ENCODE measurements at regions not wholly inside any gene's neighbourhood (a gene's known extent, or its start where the extent isn't known, plus 50 kb on each side); places are given as distances from the start of the nearest gene placed in this dataset.
"Not testable (repeated sequence)": the region's sequence is repeated elsewhere in the genome, so short reads cannot be mapped to it uniquely, and the experiment has no call there.

DNA sequence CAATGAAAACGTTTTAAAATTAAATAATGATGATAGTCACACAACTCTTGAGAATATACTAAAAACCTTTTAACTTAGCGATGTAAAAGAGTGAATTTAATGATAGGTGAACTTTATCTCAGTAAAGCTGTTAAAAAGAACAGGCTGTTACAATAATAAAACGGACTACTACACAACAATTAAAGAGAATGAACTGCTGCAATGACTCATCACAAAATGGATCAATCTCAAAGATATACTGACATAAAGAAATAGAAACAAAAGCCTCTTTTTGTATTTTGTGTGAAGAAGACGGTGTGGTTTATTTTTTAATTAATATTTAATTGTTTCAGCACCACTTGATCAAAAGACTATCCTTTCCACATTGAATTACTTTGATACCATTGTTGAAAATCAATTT lies 352.4 kb upstream of the GJE1 start:
- DNase-seq (ENCODE audit: low spot score): no peak

DNA sequence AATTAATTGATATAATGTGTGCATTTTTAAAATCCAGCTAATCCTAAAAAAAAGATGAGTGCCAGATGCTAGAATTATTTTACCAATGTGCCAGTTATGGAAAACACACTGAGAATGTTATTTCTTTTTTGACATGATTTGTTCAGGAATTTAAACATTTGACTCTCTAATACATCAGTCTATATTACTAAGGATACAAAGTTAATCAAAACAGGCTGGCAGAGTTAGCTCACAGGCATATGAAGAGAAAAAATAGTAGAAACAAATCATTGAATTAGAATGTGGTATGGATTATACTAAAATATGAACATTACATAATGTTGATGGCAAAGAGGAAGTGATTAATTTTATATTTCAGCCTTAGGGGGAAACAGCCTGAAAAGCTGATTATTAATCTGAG lies 368.3 kb upstream of the GJE1 start:
- intact Hi-C loops (cut with micrococcal nuclease): no loop called here
- Mint-ChIP-seq H3K4me3 (no peak overlapping the region), H3K36me3 (ENCODE audit: low read depth) (no peaks in the 10 kb centered on the region), H3K9me3 (no peaks in the 10 kb centered on the region), H3K27ac (no peak overlapping the region), H3K4me1 (ENCODE audit: low read depth) (no peaks in the 10 kb centered on the region), H3K27me3 (ENCODE audit: insufficient read depth) (no peaks in the 10 kb centered on the region)
- DNase-seq (ENCODE audit: low spot score): no peak

More for the DNA sequence above, 352.4 kb upstream of the GJE1 start:
- Mint-ChIP-seq H3K36me3 (ENCODE audit: low read depth) (no peaks in the 10 kb centered on the region), H3K9me3 (no peaks in the 10 kb centered on the region), H3K27ac (no peak overlapping the region), H3K4me3 (no peak overlapping the region), H3K27me3 (ENCODE audit: insufficient read depth) (no peaks in the 10 kb centered on the region), H3K4me1 (ENCODE audit: low read depth) (no peaks in the 10 kb centered on the region)
- intact Hi-C loops (cut with micrococcal nuclease): no loop called here

DNA sequence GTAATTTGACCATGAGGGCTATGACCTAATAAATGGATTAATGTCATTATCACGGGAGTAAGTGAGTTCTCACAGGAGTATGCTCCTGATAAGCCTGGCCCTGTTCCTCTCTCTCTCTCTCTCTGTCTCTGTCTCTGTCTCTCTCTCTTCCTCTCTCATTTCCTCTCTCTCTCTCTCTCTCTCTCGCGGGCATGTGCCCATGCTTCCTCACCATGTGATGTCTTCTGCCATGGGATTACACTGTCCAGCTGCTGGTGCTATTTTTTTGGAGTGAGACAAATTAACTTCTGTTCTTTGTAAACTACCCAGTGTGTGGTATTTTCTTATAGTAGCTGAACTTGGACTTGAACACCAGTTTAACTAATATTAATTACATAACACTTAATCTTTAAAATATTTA lies 374.3 kb upstream of the GJE1 start:
- no peaks in the 10 kb centered on the region for H3K27me3 Mint-ChIP-seq (ENCODE audit: insufficient read depth)
- no peak overlapping the region for H3K4me3 Mint-ChIP-seq
- peaks cover 2% of the 10 kb centered on the region for H3K9me3 Mint-ChIP-seq
- intact Hi-C loops (cut with micrococcal nuclease): no loop called here
- no peak overlapping the region for H3K27ac Mint-ChIP-seq
- H3K36me3 Mint-ChIP-seq (ENCODE audit: low read depth): no peaks in the 10 kb centered on the region
- no peaks in the 10 kb centered on the region for H3K4me1 Mint-ChIP-seq (ENCODE audit: low read depth)
- DNase-seq (ENCODE audit: low spot score): no peak

DNA sequence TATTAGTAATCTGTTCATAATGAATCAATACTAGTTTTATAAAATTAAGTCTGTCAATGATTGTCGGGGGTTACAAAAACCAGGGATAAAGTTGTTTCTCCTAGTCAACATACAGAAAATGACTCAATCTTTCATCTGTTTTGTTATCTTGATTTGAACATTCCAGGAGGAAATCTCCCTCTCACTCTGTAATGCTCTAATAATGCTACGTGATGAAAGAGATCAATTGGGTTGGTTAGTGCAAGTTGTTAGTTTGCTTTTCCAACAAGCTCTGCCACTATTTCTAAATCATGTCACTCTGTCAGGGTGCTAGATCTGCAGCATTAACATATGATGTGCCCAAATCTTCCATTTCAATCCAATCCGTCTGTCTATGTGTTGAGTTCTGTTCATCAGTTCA lies 379.5 kb upstream of the GJE1 start:
- Mint-ChIP-seq H3K27me3 (ENCODE audit: insufficient read depth) (no peaks in the 10 kb centered on the region), H3K27ac (no peak overlapping the region), H3K4me1 (ENCODE audit: low read depth) (no peaks in the 10 kb centered on the region), H3K9me3 (peaks cover 3% of the 10 kb centered on the region), H3K4me3 (no peak overlapping the region), H3K36me3 (ENCODE audit: low read depth) (no peaks in the 10 kb centered on the region)
- intact Hi-C loops (cut with micrococcal nuclease): no loop called here
- no peak for DNase-seq (ENCODE audit: low spot score)

DNA sequence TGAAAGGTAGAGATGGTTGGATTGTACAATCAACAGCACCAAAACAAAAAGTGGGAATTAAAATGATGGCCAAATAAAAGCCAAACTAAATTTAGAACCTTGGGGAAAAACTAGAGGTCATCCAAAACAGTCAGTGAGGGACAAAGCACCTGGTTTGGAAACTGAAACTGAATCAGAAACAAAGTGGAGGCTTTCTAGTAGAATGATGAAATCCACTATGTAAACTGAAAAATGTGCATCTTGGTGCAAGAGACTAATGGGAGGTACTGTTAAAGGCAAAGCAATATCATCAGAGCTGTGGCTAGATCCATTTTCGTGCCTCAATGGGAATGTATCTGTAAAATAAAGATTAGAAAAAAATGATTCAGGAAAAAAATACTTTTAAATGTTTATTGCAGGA lies 380.0 kb upstream of the GJE1 start:
- Mint-ChIP-seq H3K4me1 (ENCODE audit: low read depth) (no peaks in the 10 kb centered on the region), H3K27me3 (ENCODE audit: insufficient read depth) (no peaks in the 10 kb centered on the region), H3K4me3 (no peak overlapping the region), H3K36me3 (ENCODE audit: low read depth) (no peaks in the 10 kb centered on the region), H3K27ac (no peak overlapping the region), H3K9me3 (peaks cover 3% of the 10 kb centered on the region)
- intact Hi-C loops (cut with micrococcal nuclease): no loop called here
- no peak for DNase-seq (ENCODE audit: low spot score)

DNA sequence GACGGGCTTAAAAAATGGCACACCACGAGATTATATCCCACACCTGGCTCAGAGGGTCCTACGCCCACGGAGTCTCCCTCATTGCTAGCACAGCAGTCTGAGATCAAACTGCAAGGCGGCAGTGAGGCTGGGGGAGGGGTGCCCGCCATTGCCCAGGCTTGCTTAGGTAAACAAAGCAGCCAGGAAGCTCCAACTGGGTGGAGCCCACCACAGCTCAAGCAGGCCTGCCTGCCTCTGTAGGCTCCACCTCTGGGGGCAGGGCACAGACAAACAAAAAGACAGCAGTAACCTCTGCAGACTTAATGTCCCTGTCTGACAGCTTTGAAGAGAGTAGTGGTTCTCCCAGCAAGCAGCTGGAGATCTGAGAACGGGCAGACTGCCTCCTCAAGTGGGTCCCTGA lies 386.4 kb upstream of the GJE1 start:
- H3K4me1 Mint-ChIP-seq (ENCODE audit: low read depth); H3K36me3 Mint-ChIP-seq (ENCODE audit: low read depth); H3K4me3 Mint-ChIP-seq; intact Hi-C loops (cut with micrococcal nuclease); DNase-seq (ENCODE audit: low spot score); H3K27me3 Mint-ChIP-seq (ENCODE audit: insufficient read depth); H3K9me3 Mint-ChIP-seq; H3K27ac Mint-ChIP-seq: not testable (repeated sequence)

GRCh38 chr6:141744971-141745370 lies 387.8 kb upstream of the GJE1 start:
- Mint-ChIP-seq H3K4me3 (no peak overlapping the region), H3K9me3 (peaks cover 4% of the 10 kb centered on the region), H3K27me3 (ENCODE audit: insufficient read depth) (no peaks in the 10 kb centered on the region), H3K27ac (no peak overlapping the region), H3K4me1 (ENCODE audit: low read depth) (no peaks in the 10 kb centered on the region), H3K36me3 (ENCODE audit: low read depth) (no peaks in the 10 kb centered on the region)
- intact Hi-C loops (cut with micrococcal nuclease): no loop called here
- no peak for DNase-seq (ENCODE audit: low spot score)

DNA sequence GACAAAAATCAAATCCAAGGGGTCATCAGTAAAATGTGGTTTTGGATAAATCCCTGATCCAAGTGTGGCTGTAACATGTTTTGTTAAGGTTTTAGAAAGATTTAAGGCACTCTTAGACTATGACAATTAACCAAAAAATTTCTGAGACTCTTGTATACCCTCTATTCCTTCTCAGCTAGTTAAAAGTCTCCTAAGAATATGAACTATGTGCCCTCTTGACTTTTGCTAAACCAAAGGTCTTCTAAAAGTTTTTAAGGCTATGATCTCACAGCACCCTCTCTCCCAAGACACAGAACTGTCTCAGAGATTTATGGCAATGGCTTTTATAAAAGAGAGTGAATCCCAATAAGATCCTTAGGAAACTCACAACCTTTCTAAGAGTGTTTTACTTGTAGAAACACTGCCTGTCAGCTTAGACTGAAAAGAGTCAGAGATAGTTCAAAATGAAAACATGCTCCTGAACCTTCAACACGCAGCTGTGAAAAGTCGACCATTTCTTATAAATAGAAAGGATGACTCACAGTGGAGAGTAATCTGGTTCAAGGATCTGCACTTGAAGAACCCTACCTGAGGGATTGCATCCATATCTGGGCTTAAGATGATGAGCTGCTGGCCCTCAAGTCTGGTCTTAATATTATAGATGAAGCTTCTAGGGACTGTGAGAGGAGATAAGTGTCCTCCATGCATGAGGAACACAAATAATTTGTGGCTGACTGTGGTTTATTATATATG lies 388.4 kb upstream of the GJE1 start:
- Mint-ChIP-seq H3K27me3 (ENCODE audit: insufficient read depth) (no peaks in the 10 kb centered on the region), H3K36me3 (ENCODE audit: low read depth) (no peaks in the 10 kb centered on the region), H3K9me3 (peaks cover 4% of the 10 kb centered on the region), H3K4me3 (no peak overlapping the region), H3K27ac (no peak overlapping the region), H3K4me1 (ENCODE audit: low read depth) (no peaks in the 10 kb centered on the region)
- intact Hi-C loops (cut with micrococcal nuclease): no loop called here
- DNase-seq (ENCODE audit: low spot score): no peak

DNA sequence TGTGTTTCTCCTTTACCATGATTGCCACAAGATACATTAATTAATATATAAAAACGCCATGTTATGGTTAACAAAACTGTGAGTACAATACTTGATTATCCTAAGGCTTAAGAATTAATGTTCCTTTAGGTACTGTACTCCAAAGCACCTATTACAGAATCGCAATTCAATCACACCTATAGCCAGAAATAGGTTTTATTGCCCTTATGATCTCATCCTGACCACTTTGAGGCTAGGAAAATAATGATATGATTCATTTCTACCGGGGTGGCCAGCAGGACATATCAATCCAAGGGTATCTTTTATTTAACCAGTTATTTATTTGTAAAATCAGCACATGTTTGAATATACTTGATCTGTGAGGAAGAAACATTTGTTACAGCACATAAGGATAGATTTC lies 396.6 kb upstream of the GJE1 start:
- Mint-ChIP-seq H3K27ac (no peak overlapping the region), H3K27me3 (ENCODE audit: insufficient read depth) (no peaks in the 10 kb centered on the region), H3K9me3 (no peaks in the 10 kb centered on the region), H3K36me3 (ENCODE audit: low read depth) (no peaks in the 10 kb centered on the region), H3K4me3 (no peak overlapping the region), H3K4me1 (ENCODE audit: low read depth) (no peaks in the 10 kb centered on the region)
- intact Hi-C loops (cut with micrococcal nuclease): no loop called here
- no peak for DNase-seq (ENCODE audit: low spot score)

DNA sequence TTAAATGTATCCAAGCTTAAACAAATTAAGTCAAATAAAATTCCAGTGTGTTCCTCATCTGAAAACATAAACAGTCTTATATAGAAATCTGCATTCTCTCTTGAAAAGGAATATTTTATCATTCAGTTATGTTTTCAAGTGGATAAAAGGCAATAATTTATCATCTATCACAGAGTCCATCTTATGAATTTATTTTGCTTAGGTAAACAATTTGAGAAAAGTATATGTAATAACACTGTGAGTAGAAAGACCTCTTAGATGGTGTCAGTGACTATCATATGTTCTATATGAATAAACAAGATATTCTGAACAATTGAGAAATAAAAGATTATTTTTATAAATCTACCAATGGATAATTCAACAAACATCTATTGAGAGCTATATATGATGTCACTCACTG lies 397.6 kb upstream of the GJE1 start:
- Mint-ChIP-seq H3K4me3 (no peak overlapping the region), H3K36me3 (ENCODE audit: low read depth) (no peaks in the 10 kb centered on the region), H3K4me1 (ENCODE audit: low read depth) (no peaks in the 10 kb centered on the region), H3K27ac (no peak overlapping the region), H3K27me3 (ENCODE audit: insufficient read depth) (no peaks in the 10 kb centered on the region), H3K9me3 (no peaks in the 10 kb centered on the region)
- no peak for DNase-seq (ENCODE audit: low spot score)
- intact Hi-C loops (cut with micrococcal nuclease): no loop called here

DNA sequence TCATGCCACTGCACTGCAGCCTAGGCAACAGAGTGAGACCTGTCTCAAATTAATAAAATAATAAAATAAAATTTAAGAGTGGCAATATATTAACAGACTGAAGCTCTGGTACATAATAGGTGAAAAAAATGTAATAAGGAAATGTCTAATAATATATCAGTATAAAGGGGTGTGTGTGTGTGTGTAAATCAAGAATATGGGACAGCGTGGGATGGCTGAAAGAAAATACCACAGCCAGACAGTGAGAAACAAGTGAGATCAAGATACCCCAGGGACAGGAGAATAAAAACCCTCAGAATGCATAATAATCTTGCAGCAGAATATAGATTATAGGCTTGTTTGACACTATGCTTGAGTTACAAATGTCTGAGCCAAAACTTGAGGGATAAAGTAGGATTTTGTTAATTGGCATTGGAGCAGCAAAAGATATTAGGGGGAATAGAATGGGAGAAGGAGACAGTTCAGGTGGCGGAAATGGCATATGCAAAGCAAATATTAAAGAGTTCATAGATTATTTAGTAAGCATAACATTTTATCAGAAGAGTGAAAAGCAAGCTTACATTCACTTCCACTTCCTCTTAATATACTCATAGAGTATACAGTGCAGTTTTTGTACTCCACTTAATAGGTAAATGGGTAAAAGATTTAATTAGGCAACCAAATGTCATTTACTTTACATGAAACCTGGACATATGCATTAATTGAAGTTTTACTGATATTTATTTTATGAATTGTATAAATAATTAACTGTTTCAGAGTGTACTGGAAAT lies 398.5 kb upstream of the GJE1 start:
- DNase-seq (ENCODE audit: low spot score): no peak
- no peaks in the 10 kb centered on the region for H3K9me3 Mint-ChIP-seq
- intact Hi-C loops (cut with micrococcal nuclease): no loop called here
- no peaks in the 10 kb centered on the region for H3K4me1 Mint-ChIP-seq (ENCODE audit: low read depth)
- H3K4me3 Mint-ChIP-seq: no peak overlapping the region
- no peak overlapping the region for H3K27ac Mint-ChIP-seq
- no peaks in the 10 kb centered on the region for H3K27me3 Mint-ChIP-seq (ENCODE audit: insufficient read depth)
- H3K36me3 Mint-ChIP-seq (ENCODE audit: low read depth): no peaks in the 10 kb centered on the region

DNA sequence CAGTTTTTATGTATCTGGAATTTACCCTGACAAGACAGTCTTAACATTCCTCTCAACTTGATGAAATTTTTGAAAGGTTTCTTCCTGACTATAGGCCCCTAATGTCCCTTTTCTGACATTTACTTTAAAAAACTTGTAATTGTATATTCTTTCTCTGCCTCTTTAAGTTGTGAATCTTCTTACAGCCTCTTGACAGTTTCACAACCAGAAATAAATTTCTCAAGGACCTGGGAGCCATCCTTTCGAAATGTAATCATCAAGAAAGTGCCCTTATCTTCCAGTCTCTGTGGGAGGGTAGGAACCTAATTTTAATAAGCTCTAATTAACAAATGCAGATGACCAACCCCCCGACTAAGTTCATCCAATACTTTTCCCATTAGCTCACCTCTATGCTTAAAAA lies 403.6 kb upstream of the GJE1 start:
- Mint-ChIP-seq H3K4me3 (no peak overlapping the region), H3K27ac (no peak overlapping the region), H3K36me3 (ENCODE audit: low read depth) (no peaks in the 10 kb centered on the region), H3K4me1 (ENCODE audit: low read depth) (no peaks in the 10 kb centered on the region), H3K9me3 (no peaks in the 10 kb centered on the region), H3K27me3 (ENCODE audit: insufficient read depth) (no peaks in the 10 kb centered on the region)
- no peak for DNase-seq (ENCODE audit: low spot score)
- intact Hi-C loops (cut with micrococcal nuclease): no loop called here

DNA sequence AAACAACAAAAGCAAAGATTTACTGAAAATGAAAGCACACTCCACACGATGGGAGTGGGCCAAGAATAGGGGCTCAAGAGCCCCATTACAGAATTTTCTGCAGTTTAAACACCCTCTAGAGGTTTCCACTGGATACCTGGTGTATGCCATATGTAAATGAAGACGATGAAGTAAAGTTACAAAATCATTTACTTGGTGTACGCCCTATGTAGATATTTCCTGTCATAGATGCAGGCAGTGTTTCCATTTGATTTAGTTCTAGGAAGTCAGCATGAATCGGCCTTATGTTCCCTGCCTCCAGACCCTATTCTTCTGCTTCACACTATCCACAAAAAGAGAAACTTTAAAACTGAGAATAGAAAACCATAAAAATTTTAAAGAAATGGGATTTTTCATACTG lies 404.4 kb upstream of the GJE1 start:
- Mint-ChIP-seq H3K4me1 (ENCODE audit: low read depth) (no peaks in the 10 kb centered on the region), H3K36me3 (ENCODE audit: low read depth) (no peaks in the 10 kb centered on the region), H3K27ac (no peak overlapping the region), H3K27me3 (ENCODE audit: insufficient read depth) (no peaks in the 10 kb centered on the region), H3K4me3 (no peak overlapping the region), H3K9me3 (no peaks in the 10 kb centered on the region)
- intact Hi-C loops (cut with micrococcal nuclease): no loop called here
- no peak for DNase-seq (ENCODE audit: low spot score)

Measured in activated T-helper 1 cell treated with anti-CD3 and anti-CD28 coated beads, Interleukin-12 subunit alpha, Interleukin-12 subunit beta, Interleukin-2, Interleukin-4 antibody, amounts not matched to agents 30 ng/mL and 10 ng/mL and 1 ng/mL, durations not matched to agents 14 hours and 24 hours and 36 hours (primary cell).